HUDEP-2 (cell line): ENCODE measurements at regions not wholly inside any gene's neighbourhood (a gene's known extent, or its start where the extent isn't known, plus 50 kb on each side); places are given as distances from the start of the nearest gene placed in this dataset.

Experiments
- DNase-seq, 76 experiments: peaks; one replicate each; lab custom pipeline; 2025; ENCODE audit not compliant: unreplicated experiment in 76 of 76; lab: John Stamatoyannopoulos, UW

DNA sequence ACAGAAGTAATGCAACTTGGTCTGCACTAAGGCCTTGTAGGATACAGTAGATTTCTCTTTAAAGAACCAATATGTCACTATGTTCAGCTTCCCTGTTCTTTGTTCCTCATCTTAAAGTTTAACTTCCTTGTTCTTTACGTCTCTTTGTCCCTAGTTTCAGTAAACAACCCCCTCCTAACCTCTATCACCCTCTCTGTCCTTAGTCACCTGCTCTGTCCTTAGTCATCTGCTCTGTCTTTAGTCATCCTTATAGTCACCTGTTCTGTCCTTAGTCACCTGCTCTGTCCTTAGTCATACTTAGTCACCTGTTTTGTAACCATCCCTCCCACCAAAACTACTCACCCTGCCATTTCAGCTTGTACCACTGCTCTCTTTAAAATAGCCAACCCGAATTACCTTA is 144.6 kb upstream of the TMEM106B start:
- DNase-seq, result no peak

DNA sequence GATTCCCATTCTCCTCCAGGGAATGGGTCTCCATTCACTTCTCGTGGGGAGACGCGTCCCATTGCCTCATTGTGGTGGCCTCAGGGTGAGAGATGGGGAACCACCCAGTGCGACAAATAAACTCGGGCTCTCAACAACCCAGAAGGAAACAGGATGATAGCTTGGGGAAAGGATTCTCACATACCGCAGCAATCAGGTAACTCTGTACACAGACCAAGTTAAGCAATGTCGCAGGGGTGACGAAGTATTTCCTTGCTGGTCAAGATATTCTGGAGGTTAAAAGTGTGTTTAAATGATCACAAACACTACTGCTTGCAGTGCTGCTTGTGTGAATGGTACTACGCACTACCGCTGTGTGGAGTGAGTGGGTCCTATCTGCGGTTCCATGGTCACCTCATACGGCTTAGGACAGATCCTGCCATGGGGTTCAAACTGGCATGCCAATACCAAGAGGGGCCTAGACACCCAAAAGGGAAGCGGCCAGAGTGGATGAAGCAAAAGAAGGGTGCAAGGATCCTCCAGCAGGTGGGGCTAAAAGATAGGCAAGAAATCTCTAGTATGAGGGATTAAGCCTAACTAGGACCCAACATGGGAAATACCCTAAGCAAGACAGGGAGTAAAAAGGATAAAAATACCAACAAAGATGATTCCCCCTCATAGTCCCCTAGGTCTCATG is 143.8 kb upstream of the TMEM106B start:
- peak in 38 of 76 experiments; percentile 1 to 54 (median 18) for DNase-seq

DNA sequence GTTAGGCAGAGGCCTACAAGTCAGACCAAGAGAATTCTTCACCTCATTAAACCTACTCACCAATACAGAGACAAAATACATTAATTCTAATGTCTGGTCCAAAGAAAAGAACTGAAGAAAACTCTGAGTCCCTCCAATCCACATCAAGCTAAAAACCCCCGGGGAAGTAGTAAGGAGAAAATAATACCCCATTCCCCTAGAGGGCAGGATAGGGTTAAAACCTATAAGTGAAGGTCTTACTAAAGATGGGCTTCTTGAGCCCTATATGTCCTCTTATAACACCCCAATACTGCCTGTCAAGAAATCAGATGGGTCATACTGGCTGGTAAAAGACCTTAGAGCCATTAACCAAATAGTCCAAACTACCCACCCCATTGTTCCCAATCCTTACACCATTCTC is 141.3 kb upstream of the TMEM106B start:
- no peak for DNase-seq

DNA sequence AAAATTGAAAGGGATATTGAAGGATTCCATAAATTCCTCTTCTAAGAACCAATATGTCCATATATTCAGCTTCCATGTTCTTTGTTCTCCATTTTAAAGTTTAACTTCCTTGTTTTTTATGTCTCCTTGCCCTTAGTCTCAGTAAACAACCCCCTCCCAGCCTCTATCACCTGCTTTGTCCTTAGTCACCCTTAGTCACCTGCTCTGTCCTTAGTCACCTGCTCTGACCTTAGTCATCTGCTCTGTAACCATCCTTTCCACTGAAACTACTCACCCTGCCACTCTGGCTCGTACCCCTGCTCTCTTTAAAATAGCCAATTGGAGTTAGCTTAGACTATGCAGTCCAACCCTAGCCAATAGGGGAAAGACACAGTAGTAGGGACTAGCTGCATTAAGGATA is 136.2 kb upstream of the TMEM106B start:
- DNase-seq, result no peak

DNA sequence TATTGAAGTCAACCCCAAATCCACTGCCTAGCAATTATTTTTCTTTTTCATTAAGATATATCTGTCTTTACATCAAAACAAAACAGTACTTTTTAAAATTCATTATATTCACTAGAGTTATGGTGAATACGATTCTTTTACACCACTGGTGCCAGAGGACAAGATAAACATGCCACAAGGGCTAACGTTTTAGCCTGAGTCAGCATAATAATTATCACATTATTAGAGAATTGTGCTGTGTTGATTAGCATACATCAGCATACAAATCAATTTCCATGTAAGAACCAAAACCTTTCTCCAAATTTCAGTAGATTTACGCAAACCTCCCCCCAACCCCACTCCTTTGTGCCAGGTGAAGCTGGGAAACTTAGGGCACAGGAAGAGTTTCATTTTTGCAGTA is 131.1 kb upstream of the TMEM106B start:
- no peak for DNase-seq

DNA sequence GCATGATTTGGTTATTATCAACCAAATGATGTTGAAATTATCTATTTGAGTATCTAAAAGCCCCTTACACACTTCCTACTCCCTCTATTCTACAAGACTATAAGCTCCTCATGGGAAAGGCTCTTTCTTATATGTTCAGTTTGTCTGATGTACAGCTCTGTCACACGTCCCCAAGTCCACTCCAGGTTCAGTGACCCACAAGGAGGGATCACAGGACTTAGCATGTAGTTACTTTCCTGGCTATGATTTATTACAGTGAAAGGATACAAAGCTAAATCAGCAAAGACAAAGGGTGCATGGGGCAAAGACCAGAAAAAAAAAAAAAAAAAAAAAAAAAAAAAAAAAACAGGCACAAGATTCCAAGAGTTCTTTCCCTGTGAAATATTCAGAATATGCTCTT is 125.6 kb upstream of the TMEM106B start:
- no peak for DNase-seq

DNA sequence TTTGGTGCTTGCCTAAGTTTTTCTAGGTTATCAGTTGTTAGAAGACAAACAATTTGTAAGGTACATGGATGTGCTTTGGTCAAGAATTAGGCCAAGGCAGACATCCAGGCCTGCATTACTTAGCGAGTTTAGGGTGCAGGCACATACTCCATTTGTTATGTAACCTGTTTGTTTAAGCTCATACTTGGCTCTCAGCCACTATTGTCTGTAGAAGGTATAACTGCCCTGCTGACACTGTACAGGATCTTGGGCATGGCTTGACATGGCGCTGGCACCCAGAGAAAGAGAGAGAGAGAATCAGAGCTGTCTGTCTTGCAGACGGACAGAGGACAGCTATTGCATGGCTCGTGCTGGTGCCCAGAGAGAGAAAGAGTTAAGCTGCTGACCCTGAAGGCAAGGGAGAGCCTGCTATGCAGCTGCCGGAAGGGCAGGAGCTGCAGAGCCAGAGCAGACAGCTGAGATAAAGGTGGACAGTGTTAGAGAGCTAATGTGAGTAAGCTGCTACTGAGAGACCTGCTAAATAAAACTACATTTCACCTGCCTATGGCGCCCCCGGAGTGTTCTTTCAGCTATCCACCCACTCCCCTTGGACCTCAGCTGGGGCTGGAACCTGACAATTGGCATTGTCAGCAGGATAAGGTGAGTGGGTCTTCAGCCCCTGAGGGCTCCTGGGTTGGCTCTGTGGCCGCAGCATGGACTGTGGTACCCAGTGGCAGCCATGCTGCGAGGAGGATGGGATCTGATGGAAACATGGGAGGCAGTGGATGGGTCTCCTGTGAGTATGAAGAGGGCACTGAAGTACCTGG is 120.9 kb upstream of the TMEM106B start:
- no peak for DNase-seq

DNA sequence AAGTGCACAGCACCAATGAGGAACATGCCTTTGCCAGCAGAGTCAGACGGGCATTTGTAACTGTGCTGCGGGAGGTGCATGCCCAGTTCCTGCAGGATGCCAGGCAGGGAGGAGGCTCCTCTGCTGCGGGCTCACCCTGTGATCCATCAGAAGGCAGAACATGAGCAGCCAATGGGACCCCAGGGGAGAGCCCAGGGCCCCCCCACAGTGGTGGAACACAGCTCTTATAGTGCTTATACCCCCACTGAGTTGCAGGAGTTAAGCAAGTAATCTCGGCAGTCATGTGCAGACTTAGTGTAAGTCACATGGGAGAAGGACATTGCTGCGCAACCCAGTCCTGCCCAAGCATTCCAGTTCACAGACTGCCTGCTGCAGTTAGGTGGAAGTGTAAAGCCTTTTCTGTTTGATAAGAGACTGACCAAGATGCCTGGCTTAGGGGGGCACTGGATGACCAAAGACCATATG is 120.3 kb upstream of the TMEM106B start:
- DNase-seq, result no peak

DNA sequence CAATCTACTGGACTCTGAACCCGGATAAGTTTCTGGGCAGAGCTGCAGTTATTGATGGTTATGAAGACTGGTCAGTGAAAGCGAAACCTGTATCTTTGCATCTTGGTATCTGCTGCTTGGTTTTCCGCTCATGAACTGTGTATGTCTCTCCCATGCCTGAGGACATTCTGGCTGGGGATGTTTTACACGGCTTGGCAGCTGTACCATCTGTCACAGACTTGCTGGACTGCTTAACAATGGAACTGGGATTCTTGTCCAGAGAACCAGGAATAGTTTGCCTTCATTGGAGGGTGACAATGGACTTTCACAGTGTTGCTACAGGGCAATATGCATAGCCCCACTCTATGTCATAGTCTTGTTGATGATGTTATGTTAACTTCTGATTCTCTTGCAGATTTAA is 119.9 kb upstream of the TMEM106B start:
- DNase-seq, result no peak

DNA sequence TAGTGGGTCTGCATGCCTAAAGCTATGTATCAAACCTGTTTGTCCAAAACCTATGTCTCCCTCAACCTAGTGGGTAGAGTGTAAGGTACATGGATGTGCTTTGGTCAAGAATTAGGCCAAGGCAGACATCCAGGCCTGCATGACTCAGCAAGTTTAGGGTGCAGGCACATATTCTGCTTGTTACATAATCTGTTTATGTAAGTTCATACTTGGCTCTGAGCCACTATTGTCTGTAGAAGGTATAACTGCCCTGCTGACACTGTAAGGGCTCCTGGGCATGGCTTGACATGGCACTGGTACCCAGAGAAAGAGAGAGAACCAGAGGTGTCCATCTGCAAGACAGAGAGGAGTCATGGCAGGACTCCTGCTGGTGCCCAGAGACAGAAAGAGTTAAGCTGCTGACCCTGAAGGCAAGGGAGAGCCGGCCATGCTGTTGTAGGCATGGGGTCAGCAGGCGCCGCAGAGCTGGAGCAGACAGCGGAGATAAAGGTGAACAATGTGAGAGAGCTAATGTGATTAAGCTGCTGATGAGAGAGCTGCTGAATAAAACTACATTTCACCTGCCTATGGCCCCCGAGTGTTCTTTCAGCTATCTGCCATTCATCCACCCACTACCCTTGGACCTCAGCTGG is 118.5 kb upstream of the TMEM106B start:
- peak in 1 of 76 experiments; percentile 6 for DNase-seq

DNA sequence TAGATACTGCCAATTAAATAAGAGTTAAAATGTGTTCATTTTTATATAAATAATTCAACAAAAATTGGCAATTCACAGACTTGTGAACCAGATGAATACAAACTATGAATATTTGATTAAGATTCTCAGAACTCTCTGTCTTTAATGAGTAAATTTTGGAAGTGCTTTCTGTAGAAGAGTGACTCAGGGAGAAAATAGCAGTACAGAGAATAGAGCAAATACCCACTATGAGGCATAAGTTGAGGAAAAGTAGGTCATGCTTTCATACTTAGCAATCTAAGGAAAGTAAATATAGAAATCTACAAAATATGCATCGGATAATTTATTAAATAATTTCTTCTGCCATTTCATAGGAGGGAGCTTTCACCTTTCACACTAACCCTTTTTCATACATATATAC is 117.7 kb upstream of the TMEM106B start:
- DNase-seq, result no peak

DNA sequence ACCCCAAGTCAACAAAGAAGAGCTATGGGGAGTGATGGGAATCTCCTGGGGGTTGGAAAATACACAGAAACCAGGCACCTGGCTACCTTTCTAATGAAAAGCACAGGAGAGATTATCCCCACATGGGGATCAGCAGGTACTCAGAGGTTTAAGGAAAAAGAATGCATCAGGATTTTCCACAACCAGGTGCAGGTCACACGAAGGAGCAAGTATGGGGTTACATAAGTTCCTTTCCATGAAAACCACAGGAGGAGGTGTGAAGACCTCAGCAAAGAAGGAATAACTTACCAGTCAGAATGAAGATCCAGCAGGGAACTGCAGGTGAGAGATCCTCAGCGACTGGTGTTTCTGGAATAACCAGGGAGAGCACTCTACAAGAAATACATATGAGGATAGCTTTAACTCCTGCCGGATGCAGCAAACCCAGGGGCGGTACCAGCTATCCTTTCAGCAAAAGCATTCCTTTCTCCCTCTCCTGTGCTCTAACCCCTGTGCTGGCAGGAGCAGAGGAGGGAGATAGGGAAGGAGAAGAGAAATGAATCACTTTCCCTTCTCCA is 116.7 kb upstream of the TMEM106B start:
- no peak for DNase-seq

DNA sequence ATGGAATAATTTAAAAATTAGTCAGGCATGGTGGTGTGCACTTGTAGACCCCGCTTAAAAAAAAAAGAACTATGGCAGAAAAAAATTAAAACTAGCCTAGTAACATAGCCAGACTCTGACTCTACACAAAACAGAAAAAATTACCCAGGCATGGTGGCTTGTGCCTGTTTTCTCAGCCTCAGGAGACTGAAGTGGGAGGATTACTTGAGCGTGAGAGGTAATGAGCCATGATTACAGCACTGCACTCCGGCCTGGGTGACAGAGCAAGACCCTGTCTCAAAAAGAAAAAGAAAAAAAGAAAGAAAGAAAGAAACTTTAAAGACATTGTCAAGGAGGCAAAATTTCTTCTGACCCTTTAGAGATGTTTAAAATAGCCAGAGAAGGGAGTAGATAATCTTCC is 109.0 kb upstream of the TMEM106B start:
- no peak for DNase-seq

DNA sequence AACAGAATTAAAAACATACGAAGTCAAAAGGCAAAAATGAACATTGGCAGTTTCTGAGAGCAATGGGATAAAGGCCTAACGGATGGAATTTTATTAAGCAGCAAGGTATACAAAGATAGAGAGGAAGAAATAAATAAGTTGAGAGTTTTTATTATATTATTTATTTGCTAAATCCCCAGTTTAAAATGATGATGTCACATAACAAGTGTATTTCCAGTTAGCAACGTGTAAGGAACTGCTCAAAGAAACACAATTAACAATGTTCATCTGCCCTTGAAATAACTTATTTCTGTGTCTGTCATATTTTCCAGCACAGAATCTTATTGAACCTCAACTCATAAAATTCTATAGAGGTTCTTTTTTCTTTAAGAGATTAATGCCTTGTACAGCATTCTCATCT is 108.6 kb upstream of the TMEM106B start:
- DNase-seq, result no peak

DNA sequence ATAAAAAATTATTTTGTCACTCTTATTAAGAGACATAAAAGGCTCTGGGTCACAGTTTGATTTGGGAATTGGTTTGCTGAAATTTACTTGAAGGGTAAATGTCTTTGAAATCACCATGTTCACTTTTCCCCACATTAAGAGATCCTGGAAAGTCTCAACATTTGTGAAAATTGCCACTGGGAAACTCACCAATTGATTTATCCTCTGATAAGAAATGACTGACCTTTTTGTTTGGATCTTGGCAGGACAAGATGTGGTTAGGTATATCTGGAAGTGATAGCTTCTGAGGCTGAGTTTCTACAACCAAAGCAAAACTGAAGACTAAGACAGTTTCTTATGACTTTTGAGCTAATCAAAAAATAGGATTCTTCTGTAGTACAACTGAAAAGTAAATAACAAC is 107.1 kb upstream of the TMEM106B start:
- DNase-seq, result no peak

DNA sequence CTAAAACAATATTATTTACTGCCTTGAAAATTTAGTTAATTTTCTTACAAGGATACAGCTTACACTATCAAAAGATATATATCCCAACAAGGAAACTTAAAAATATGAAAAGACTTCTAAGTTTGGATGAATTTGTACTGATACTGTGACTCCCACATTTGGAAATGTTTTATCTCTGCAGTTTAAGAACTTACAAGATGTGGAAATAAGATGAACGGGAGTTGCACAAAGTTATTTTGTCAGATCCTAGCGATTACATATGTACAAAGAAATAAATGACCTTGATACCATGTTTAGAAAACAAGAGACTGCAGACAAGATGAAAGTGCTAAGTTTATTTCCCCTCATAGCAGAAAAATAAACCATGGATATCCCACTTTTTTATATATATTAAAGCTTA is 103.7 kb upstream of the TMEM106B start:
- DNase-seq, result no peak

DNA sequence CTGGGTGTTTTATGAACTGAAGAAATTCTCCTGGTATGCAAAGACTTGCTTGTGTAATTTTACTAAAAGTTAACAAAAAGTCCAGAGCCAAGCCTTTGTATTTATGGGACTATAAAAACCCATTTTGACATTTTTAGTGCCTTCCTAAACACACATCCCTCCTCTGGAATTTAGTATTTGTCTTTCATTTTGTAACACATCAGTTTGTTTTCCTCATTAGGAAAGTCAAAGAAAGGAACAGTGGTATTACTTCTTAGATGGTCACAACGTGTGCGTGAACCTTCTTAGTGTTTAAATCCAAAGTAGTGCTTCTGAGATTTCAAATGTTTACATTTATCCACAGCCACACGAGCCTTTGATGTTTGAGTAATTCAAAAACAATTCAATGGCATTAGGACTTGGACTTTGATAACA is 103.2 kb upstream of the TMEM106B start:
- DNase-seq, result no peak

DNA sequence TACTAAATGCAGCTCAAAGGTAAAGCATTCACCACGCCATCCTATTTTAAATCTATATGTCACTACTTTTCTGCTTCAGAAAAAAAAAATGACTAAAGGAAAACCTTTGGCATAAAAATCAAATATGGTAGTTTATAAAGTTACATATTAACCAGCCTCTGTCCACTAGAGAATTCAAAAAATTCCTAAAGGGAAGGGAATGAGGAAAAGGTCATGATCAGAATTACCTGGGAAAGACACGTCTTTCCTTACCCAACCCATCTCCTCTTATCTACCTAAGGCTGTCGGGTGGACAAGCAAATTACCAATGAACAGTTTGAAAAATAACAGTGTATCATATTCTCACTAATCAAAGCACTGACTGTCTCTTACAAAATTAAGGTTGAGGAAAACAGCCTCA is 100.7 kb upstream of the TMEM106B start:
- DNase-seq, result no peak

DNA sequence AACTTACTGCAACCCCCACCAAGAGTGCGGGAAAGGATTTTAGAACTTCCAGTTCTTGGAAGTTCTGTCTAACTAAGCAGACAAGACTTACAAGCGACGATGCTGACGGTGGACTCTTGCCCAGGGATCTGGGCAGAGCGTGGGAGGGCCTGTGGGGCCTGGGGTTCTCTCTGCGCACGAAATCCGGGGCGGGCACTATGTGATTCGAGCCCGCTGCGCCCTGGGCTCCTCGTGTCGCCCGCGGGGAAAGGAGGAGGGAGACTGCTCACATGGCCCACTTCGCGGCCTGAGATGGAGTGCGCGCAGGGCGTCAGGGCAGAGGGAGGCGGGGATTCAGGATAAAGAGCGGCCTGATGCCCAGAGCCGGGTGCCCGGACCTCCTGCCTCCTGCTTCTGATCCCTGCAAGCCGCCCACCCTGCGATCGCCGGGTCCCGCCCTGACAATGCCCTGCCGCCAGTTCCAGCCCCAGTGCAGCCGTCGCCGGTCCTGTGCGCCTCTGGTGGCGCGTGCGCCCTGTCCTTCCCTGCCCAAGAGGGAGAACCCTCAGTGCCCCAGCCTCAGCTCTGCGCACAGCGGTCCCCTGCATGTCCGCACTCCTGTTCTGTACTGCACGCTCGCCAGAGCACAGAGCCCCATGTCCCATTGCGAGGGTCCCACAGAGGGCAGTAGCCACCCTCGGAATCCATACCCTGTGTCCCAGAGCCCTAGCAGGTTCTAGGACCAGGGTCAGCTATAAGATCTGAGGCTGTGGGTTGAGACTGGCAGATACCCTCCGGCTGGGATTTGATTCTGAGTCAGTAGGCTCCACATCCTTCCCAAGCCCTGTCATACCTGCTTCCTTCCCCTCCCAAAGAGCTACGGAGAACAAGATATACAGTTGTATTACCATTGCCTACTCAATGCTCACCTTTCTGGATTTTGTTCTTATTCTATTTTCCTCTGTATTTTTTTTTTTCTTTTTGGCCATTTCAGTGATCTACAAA is 99.4 kb upstream of the TMEM106B start:
- no peak for DNase-seq

DNA sequence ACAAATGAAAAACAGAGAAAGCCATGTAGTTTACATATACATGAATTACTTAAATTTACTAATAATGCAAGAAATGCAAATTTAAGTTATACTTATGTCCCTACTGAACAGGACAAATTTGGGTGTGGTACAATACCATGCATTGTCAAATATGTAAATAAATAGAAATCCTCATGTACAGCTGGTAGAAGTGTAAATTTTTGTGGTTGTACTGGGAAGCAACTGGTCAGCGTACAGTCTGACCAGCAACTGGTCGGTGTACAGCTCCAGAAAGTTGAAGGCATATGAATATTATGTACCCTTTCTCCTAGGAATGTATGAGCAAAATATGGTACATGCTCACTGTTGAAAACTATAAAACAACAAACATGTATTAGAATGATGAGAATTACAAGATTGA is 93.9 kb upstream of the TMEM106B start:
- no peak for DNase-seq
